CD4-positive, alpha-beta T cell (primary cell): ENCODE measurements at regions not wholly inside any gene's neighbourhood (a gene's known extent, or its start where the extent isn't known, plus 50 kb on each side); places are given as distances from the start of the nearest gene placed in this dataset.

Source experiments
- ATAC-seq: fragments of 200-7000 bp; cut with Tn5 transposase; one replicate; pipeline ENCODE4 v1.10.0; 2022; ENCODE audit warnings: mild to moderate bottlenecking; ENCODE audit not compliant: poor library complexity
- CTCF ChIA-PET: fragments of 350-600 bp; sonication (Branson Sonifier 250); formaldehyde crosslinking; loops from one replicate; lab custom pipeline; 2021; ENCODE audit warnings: antibody characterized with exemption, inconsistent platforms; lab: Charles Lee
- POLR2A ChIA-PET: fragments of 350-600 bp; sonication (Branson Sonifier 250); formaldehyde crosslinking; loops from one replicate; lab custom pipeline; 2021; ENCODE audit warnings: antibody characterized with exemption, inconsistent platforms; lab: Charles Lee
- DNase-seq, 14 experiments: peaks; one replicate each; pipeline ENCODE4 v3.0.0-alpha.2; 2013 to 2020; ENCODE audit warnings: mixed read lengths in 2 of 14
- H3K27ac ChIP-seq, 2 donors: one replicate each; pipeline versions ENCODE4 v1.5.1 to v1.7.0; 2013; ENCODE audit warnings: low read length in 2 of 2, low read depth in 1 of 2, mild to moderate bottlenecking in 1 of 2
- H3K27me3 ChIP-seq, 2 experiments: 1 replicate in 1 of 2; 2 replicates in 1 of 2; pipeline versions ENCODE4 v1.6.1 to v1.7.0; 2013; ENCODE audit warnings: low read length in 2 of 2, control low read depth in 1 of 2, mild to moderate bottlenecking in 1 of 2, moderate library complexity in 1 of 2; ENCODE audit not compliant: insufficient read depth in 2 of 2, control insufficient read depth in 1 of 2
- H3K36me3 ChIP-seq: one replicate; pipeline ENCODE4 v1.6.1; 2013; ENCODE audit warnings: low read length, control low read depth; ENCODE audit not compliant: insufficient read depth
- H3K4me1 ChIP-seq: one replicate; pipeline ENCODE4 v1.6.1; 2013; ENCODE audit warnings: low read length, control low read depth; ENCODE audit not compliant: insufficient read depth
- H3K4me3 ChIP-seq: one replicate; pipeline ENCODE4 v1.5.1; 2013; ENCODE audit warnings: mild to moderate bottlenecking, low read length, moderate library complexity
- H3K9me3 ChIP-seq, 2 experiments: 1 replicate in 1 of 2; 2 replicates in 1 of 2; pipeline versions ENCODE4 v1.6.1 to v1.7.0; 2013; ENCODE audit warnings: low read length in 2 of 2, mild to moderate bottlenecking in 2 of 2, control low read depth in 1 of 2, moderate library complexity in 1 of 2; ENCODE audit not compliant: control insufficient read depth in 1 of 2, insufficient read depth in 1 of 2
- H3K27ac Mint-ChIP-seq: one replicate; pipeline ENCODE4 v1.8.0; 2020; ENCODE audit warnings: mixed read lengths
- H3K27me3 Mint-ChIP-seq: one replicate; pipeline ENCODE4 v1.8.0; 2021; ENCODE audit warnings: mixed read lengths
- H3K36me3 Mint-ChIP-seq: one replicate; pipeline ENCODE4 v1.8.0; 2021; ENCODE audit warnings: low read depth, mixed read lengths
- H3K4me1 Mint-ChIP-seq: one replicate; pipeline ENCODE4 v1.8.0; 2021; ENCODE audit warnings: low read depth, mixed read lengths
- H3K4me3 Mint-ChIP-seq: one replicate; pipeline ENCODE4 v1.8.0; 2020; ENCODE audit warnings: mild to moderate bottlenecking, mixed read lengths
- H3K9me3 Mint-ChIP-seq: one replicate; pipeline ENCODE4 v1.8.0; 2020; ENCODE audit warnings: mixed read lengths
- intact Hi-C, 2 experiments: fragments of 100-400 bp; cut with DNase I in 1 of 2; cut with micrococcal nuclease in 1 of 2; formaldehyde crosslinking; loops; one replicate each; pipeline versions ENCODE4 v1.15.1 to v1.9.0; 2023 to 2025; cut with DNase I, micrococcal nuclease
- TF ChIP-seq, protein P1 (sequence below): fragments of 200-600 bp; IDR thresholded peaks from one replicate; pipeline ENCODE4 v1.8.0; 2022; ENCODE audit warnings: antibody characterized with exemption, mild to moderate bottlenecking

DNA sequence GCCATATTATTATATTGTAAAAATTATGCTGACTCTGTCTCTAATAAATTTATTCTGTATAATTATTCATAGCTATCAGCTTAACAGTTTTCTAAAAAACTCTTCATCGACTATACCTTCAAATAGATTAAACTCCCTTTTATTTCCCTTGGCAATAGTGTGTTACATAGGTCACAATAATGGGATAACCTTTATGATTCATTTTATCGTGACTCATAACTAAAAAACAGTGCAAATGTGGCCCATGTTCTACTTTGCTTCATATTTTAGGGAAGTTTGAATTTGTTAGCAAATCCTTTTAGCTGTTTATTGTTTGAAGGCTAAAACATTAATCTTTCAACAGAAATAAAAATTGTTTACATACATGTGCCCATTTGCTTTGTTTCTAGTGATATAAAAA lies 783.2 kb upstream of the CDH2 start:
- Mint-ChIP-seq H3K27me3 (no peaks in the 10 kb centered on the region), H3K4me3 (no peak overlapping the region)
- POLR2A ChIA-PET: no interaction called here

GRCh38 chr18:28952339-28952738 lies 775.4 kb upstream of the CDH2 start:
- peaks cover 7 to 14% of the 10 kb centered on the region in 2 experiments for H3K9me3 ChIP-seq
- no peak for DNase-seq
- intact Hi-C loops: no loop called here
- no peaks in the 10 kb centered on the region for H3K27me3 Mint-ChIP-seq
- no peaks in the 10 kb centered on the region for H3K4me1 Mint-ChIP-seq
- H3K27me3 ChIP-seq: no peaks in the 10 kb centered on the region
- TF ChIP-seq, protein P1, sequence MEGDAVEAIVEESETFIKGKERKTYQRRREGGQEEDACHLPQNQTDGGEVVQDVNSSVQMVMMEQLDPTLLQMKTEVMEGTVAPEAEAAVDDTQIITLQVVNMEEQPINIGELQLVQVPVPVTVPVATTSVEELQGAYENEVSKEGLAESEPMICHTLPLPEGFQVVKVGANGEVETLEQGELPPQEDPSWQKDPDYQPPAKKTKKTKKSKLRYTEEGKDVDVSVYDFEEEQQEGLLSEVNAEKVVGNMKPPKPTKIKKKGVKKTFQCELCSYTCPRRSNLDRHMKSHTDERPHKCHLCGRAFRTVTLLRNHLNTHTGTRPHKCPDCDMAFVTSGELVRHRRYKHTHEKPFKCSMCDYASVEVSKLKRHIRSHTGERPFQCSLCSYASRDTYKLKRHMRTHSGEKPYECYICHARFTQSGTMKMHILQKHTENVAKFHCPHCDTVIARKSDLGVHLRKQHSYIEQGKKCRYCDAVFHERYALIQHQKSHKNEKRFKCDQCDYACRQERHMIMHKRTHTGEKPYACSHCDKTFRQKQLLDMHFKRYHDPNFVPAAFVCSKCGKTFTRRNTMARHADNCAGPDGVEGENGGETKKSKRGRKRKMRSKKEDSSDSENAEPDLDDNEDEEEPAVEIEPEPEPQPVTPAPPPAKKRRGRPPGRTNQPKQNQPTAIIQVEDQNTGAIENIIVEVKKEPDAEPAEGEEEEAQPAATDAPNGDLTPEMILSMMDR: no peak
- H3K4me1 ChIP-seq: no peaks in the 10 kb centered on the region
- H3K27ac ChIP-seq: no peak overlapping the region
- ChIA-PET CTCF (no interaction called here), POLR2A (no interaction called here)
- H3K36me3 Mint-ChIP-seq: no peaks in the 10 kb centered on the region
- no peak overlapping the region for H3K27ac Mint-ChIP-seq
- no peaks in the 10 kb centered on the region for H3K36me3 ChIP-seq
- H3K4me3 Mint-ChIP-seq: no peak overlapping the region
- H3K4me3 ChIP-seq: no peak overlapping the region
- H3K9me3 Mint-ChIP-seq: peaks cover 8% of the 10 kb centered on the region
- ATAC-seq: no peak

More for the DNA sequence above, 783.2 kb upstream of the CDH2 start:
- peaks cover 0 to 5% of the 10 kb centered on the region in 2 experiments for H3K9me3 ChIP-seq
- peaks cover 5% of the 10 kb centered on the region for H3K9me3 Mint-ChIP-seq
- no peak overlapping the region for H3K27ac ChIP-seq
- H3K27me3 ChIP-seq: no peaks in the 10 kb centered on the region
- CTCF ChIA-PET: no interaction called here
- no peak for DNase-seq
- H3K36me3 Mint-ChIP-seq: no peaks in the 10 kb centered on the region
- no peak for ATAC-seq
- no peak overlapping the region for H3K4me3 ChIP-seq
- TF ChIP-seq, protein P1: no peak
- intact Hi-C loops: no loop called here
- no peaks in the 10 kb centered on the region for H3K4me1 ChIP-seq
- H3K27ac Mint-ChIP-seq: no peak overlapping the region
- no peaks in the 10 kb centered on the region for H3K36me3 ChIP-seq
- no peaks in the 10 kb centered on the region for H3K4me1 Mint-ChIP-seq

GRCh38 chr18:28947900-28948299 lies 771.0 kb upstream of the CDH2 start:
- POLR2A ChIA-PET: no interaction called here

More at GRCh38 chr18:28947900-28948299, 771.0 kb upstream of the CDH2 start:
- intact Hi-C loops: no loop called here
- Mint-ChIP-seq H3K4me3 (no peak overlapping the region), H3K9me3 (peaks cover 7% of the 10 kb centered on the region), H3K27me3 (no peaks in the 10 kb centered on the region), H3K36me3 (no peaks in the 10 kb centered on the region), H3K4me1 (no peaks in the 10 kb centered on the region), H3K27ac (no peak overlapping the region)
- no peaks in the 10 kb centered on the region for H3K27me3 ChIP-seq
- H3K36me3 ChIP-seq: no peaks in the 10 kb centered on the region
- no peak for DNase-seq
- no peak overlapping the region for H3K27ac ChIP-seq
- CTCF ChIA-PET: no interaction called here
- TF ChIP-seq, protein P1: no peak
- H3K4me3 ChIP-seq: no peak overlapping the region
- H3K9me3 ChIP-seq: peaks cover 7 to 9% of the 10 kb centered on the region in 2 experiments
- H3K4me1 ChIP-seq: no peaks in the 10 kb centered on the region
- no peak for ATAC-seq
